SK-N-SH (cell line): ENCODE measurements at regions not wholly inside any gene's neighbourhood (a gene's known extent, or its start where the extent isn't known, plus 50 kb on each side); places are given as distances from the start of the nearest gene placed in this dataset.

ENCODE experiments used
- CTCF ChIP-seq: fragments of 200-600 bp; sonication (generic); IDR thresholded peaks from 2 replicates; pipeline ENCODE4 v1.6.1; 2017; ENCODE audit warnings: antibody characterized with exemption, mild to moderate bottlenecking, moderate library complexity
- MAX ChIP-seq: IDR thresholded peaks from 2 replicates; pipeline ENCODE4 v1.4.0; 2012; ENCODE audit warnings: low read depth
- MXI1 ChIP-seq: IDR thresholded peaks from 2 replicates; pipeline ENCODE4 v1.6.1; 2012; ENCODE audit warnings: mild to moderate bottlenecking, low read depth, low read length, improper control_type of control experiment
- POLR2AphosphoS5 ChIP-seq: IDR thresholded peaks from 2 replicates; pipeline ENCODE4 v1.6.1; 2012; ENCODE audit warnings: low read depth, low read length
- RAD21 ChIP-seq: IDR thresholded peaks from 2 replicates; pipeline ENCODE4 v1.6.1; 2012; ENCODE audit warnings: mild to moderate bottlenecking, low read length
- RCOR1 ChIP-seq: fragments of 150-350 bp; IDR thresholded peaks from 2 replicates; pipeline ENCODE4 v1.6.1; 2017; ENCODE audit warnings: antibody characterized with exemption, low read length

- no peak for TF ChIP-seq RCOR1
- TF ChIP-seq CTCF, result no peak
- TF ChIP-seq MXI1, result no peak
- TF ChIP-seq MAX, result no peak
- TF ChIP-seq POLR2AphosphoS5, result no peak
- TF ChIP-seq RAD21, result no peak
Measured at GRCh38 chr2:145789636-145790035, 1269.7 kb upstream of the ZEB2 start.
